ENCODE measurements at regions not wholly inside any gene's neighbourhood (a gene's known extent, or its start where the extent isn't known, plus 50 kb on each side); places are given as distances from the start of the nearest gene placed in this dataset.
A peak's percentile ranks its signal among the peaks of the same experiment; 100 is the strongest.

DNA sequence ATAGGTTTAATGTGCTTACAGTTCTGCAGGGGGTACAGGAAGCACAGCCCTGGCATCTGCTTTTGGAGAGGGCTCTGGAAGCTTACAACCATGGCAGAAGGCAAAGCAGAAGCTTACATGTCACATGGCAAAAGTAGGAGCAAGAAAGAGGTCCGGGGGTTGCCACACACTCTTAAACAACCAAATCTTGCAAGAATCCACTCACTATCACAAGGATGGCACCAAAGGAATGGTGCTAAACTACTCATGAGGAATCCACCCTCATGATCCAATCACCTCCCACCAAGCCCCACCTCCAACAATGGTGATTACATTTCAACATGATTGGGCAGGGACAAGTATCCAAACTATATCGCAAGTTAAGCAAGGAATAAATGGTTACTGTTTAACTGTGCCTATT lies 255.8 kb upstream of the AVPR1A start:
- no peak for DNase-seq

- no peak for DNase-seq
These were observed 253.6 kb upstream of the AVPR1A start for GRCh38 chr12:63404611-63405010.

- no peak for DNase-seq
These were observed 252.3 kb upstream of the AVPR1A start for GRCh38 chr12:63403256-63403655.

DNA sequence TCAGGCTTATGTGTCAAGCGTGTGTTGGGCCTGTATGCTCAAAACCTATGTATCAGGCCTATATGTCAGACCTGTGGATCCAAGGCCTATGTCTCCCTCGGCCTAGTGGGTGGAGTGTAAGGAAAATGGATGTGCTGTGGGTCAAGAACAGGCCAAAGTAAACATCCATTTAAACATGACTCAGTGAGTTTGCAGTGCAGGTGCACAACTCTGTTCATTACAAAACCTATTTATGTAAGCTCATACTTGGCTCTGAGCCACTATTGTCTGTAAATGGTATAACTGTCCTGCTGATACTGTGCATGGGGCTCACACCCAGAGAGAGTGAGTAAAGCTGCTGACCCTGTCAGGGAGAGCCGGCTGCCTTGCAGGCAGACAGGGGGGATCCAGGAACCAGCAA lies 249.7 kb upstream of the AVPR1A start:
- DNase-seq: peak; percentile 22 to 71 (median 42)

DNA sequence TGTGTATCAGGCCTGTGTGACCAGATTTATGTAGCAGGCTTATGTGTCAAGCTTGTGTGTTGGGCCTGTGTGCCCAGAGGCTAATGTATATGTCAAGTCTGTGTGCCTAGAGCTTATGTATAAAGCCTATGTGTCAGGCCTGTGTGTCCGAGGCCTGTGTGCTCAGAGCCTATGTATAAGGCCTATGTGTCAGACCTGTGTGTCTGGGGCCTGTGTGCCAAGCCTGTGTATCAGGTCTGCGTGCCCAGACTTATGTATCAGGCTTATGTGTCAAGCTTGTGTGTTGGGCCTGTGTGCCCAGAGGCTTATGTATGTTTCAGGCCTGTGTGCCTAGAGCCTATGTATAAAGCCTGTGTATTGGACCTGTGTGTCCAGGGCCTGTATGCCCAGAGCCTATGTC lies 249.3 kb upstream of the AVPR1A start:
- DNase-seq: no peak

DNA sequence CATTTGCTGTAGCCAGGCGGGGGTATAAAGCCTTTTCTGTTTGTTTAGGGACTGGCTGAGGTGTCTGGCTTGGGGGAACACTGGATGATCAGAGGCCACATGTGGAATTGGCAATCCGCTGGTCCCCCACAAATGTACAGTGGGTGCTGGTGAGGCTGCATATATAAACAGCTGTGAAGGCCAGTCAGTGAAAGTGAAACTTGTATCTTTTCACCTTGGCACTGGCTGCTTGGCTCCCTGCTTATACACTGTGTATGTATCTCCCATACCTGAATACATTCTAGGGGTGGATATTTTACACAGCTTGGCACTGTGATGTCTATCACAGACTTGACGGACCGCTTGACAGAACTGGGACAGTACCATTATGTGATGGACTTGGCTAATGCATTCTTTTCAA lies 246.8 kb upstream of the AVPR1A start:
- no peak for DNase-seq

DNA sequence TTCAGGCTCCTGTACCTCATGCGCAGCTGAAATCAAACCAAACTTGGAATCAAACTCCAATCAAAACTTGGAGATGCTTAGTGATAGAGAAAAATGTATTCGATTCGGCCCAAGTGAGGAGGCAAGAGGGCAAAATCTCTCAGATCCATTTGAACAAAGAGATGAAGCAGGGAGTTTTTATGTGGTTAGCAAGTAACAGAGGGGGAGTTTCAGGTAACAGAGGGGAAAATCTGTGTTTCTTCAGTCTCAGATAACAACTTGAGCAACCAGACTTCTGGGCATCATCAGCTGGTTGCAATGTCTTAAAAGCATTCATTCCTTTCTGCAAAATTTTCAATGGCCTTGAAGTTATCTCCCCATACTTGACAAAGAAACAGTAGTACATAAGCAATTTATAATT lies 245.1 kb upstream of the AVPR1A start:
- no peak for DNase-seq

GRCh38 chr12:63394983-63395382 lies 244.0 kb upstream of the AVPR1A start:
- DNase-seq: no peak

DNA sequence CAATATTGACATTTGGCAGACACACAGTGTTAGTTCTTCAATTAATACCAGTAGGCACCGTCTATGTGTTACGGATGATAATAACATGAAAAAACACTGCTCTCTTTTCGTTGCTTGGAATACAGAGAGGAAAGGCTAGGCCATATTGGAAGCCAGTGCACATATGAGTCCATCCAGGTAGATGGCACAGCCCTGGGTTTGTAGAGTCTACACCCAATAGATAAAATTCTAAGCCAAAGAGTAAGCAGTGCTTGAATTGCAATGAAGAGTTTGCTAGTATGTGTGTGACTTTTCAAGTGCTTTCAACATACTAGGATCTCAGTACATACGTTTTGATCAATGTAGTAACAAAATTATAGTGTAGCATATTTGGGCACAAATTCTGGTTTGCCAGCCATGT lies 243.3 kb upstream of the AVPR1A start:
- no peak for DNase-seq

GRCh38 chr12:63389211-63389610 lies 238.2 kb upstream of the AVPR1A start:
- DNase-seq: no peak

- DNase-seq: no peak
These were observed 236.8 kb upstream of the AVPR1A start for GRCh38 chr12:63387771-63388170.

GRCh38 chr12:63382930-63383329 lies 231.9 kb upstream of the AVPR1A start:
- no peak for DNase-seq

GRCh38 chr12:63362791-63363190 lies 211.8 kb upstream of the AVPR1A start:
- peak in 1 of 3 experiments; percentile 48 for DNase-seq

DNA sequence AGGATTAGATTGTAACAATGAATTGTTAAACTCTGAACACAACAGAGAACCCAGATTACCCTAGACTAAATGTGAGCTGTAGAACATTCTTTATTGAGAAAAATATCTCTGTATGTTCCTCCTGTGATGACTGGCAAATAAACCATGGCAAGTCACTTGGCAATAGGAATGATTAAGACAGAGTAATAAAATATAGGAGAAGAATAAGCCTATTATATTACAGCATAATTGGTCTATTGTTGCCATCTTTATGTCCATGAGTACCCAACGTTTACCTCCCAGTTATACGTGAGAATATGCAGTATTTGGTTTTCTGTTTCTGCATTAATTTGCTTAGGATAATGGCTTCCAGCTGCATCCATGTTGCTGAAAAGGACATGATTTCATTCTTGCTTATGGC lies 211.2 kb upstream of the AVPR1A start:
- DNase-seq: peak in 1 of 3 experiments; percentile 26

GRCh38 chr12:63354969-63355368 lies 204.0 kb upstream of the AVPR1A start:
- no peak for DNase-seq

GRCh38 chr12:63353559-63353958 lies 202.6 kb upstream of the AVPR1A start:
- DNase-seq: peak in 1 of 3 experiments; percentile 52

GRCh38 chr12:63351370-63351769 lies 200.4 kb upstream of the AVPR1A start:
- DNase-seq: no peak

- no peak for DNase-seq
These were observed 197.6 kb upstream of the AVPR1A start for GRCh38 chr12:63348556-63348955.

- peak; percentile 59 to 86 (median 74) for DNase-seq
These were observed 186.2 kb upstream of the AVPR1A start for GRCh38 chr12:63337158-63337557.

DNA sequence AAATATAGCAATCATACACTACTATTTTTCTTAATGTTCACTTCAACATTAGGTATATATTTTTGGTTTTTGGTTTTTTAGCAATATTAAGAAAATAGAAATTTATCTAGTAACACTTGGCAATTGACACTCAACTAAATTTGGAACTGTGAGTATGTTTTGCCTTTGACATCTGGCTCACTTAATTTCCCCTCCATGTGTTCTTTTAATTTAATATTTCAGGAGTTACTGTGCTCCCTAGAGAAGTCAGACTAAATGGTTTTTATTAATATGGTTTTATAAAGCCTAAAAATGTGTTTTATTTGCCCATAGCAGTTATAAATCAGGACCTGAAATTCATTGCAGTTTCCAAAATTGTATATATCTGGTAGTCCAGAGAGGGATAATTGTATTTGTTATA lies 175.3 kb upstream of the AVPR1A start:
- no peak for DNase-seq

DNA sequence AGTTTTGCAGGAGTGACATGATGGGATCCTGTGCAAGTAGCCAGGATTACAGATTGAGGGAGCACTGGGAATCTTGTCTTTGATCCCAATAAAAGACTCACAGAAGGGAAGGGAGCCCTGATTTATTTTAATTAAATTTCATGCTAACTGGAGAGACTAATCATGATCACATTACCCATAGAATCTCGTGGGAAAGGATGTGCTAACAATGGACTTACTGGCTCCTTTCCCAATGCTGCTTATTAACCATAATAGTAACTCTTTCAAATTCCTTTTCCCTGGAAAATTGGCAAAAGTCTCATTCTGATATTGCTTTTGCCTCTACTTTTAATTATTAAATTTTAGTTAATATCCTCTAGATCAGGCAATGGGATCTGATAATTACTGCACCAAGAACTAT lies 174.8 kb upstream of the AVPR1A start:
- no peak for DNase-seq

- DNase-seq: no peak
These were observed 172.9 kb upstream of the AVPR1A start for GRCh38 chr12:63323942-63324341.

- DNase-seq: no peak
These were observed 170.4 kb upstream of the AVPR1A start for GRCh38 chr12:63321373-63321772.

DNA sequence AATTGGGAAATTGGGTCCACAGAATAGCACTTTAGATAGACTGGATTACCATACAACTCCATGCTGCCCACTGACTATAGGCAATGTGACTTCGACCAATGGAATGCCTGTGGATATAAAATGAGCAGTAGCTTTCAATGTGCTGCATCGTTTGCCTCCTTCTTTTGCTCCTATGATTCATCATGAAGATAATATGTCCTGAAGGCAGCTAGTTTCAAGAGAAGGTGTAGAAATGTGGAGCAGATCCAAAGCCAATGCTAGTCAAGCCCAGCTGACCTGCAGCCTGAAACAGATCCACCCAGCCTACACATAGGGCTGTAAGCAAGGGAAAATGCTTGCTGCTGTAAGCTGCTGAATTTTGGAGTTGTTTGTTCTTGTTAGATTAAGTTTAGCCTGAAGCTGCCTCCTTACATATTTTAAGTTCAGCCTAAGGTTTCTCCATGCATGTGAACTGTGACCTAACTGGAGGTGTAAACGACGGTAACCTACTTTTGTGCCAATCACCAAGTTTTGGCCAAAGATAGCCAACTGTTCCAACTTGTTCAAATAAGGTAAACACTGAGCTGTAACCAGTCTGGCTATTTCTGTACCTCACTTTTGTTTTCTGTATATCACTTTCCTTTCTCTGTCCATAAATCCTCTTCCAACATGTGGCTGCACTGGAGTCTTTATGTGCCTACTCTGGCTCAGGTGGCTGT lies 169.1 kb upstream of the AVPR1A start:
- DNase-seq: no peak

DNA sequence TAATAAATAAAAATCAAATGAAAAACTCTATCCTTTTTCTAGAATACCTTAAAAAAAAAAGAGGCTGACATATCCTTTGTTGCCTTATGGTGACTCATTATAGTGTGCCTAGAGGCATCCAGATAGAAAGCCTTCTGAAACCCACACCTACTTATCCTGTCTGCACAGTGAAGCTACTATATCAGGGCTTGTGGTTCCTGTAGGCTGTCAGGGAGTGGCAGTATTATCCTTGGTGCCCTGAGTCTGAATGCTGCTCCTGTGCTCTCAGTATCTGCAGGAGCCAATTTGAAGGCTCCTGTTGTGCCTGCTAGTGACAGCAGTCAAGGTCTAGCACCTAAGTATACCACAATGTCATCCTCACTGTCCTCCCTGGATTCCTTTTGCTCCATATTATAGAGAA lies 168.4 kb upstream of the AVPR1A start:
- DNase-seq: peak in 1 of 3 experiments; percentile 21

All from NCI-H1417 (cell line).